ENCODE measurements at regions not wholly inside any gene's neighbourhood (a gene's known extent, or its start where the extent isn't known, plus 50 kb on each side); places are given as distances from the start of the nearest gene placed in this dataset.
"Not testable (repeated sequence)": the region's sequence is repeated elsewhere in the genome, so short reads cannot be mapped to it uniquely, and the experiment has no call there.

DNA sequence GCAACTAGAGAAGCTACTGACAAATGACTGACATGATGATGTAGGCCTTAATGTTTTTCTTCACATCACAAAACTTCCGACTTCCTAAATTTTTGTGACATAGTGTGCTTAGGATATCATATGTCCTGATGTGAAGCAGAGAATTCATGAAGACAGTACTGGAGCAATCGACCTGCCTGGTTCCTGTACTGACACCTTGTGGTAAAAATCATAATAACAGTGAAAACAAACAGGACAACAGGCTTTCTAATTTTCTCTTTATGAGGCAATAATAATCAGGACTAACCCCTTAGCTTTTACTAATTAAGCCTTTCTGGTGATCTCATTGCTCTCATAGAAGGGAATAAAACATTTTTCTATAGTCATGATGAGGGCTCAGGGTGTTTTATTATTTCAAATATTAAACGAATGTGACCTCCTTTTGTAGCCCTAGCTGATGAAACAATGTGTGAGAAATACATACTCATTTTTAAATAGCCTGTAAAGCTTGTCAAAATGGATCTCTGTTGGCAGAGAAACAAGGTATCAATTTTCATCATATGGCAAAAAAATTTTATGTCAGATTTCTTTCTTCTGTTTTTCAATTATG is 158.4 kb downstream of the TENT5D start:
- no peak overlapping the region for H3K4me3 Mint-ChIP-seq
- intact Hi-C loops (cut with micrococcal nuclease), result no loop called here
- Histone ChIP-seq H3K9ac (ENCODE audit: low read length) (no peak overlapping the region), H3K4me3 (ENCODE audit: control extremely low read depth in 1 of 5, extremely low read depth in 1 of 5, insufficient read depth in 1 of 5, low read depth in 2 of 5, low read length in 4 of 5) (no peak overlapping the region), H2AFZ (ENCODE audit: insufficient read depth, low read depth, low read length, poor library complexity, severe bottlenecking) (no peak overlapping the region), H3K9me3 (ENCODE audit: control extremely low read depth in 1 of 3, control insufficient read depth in 2 of 3, insufficient read depth in 1 of 3, low read length in 2 of 3) (no peaks in the 10 kb centered on the region), H4K20me1 (ENCODE audit: control insufficient read depth, insufficient read depth, low read length, poor library complexity, severe bottlenecking) (no peaks in the 10 kb centered on the region), H3K36me3 (replicated peaks in 1 of 2; ENCODE audit: control extremely low read depth in 1 of 2, control insufficient read depth in 1 of 2, extremely low read depth in 1 of 2, insufficient read depth in 2 of 2, low read length in 1 of 2) (no peaks in the 10 kb centered on the region), H3K27ac (ENCODE audit: low read length in 2 of 2) (no peak overlapping the region), H3K4me2 (replicated peaks; ENCODE audit: low read depth, low read length, poor library complexity, severe bottlenecking) (no peak overlapping the region), H3K27me3 (replicated peaks in 1 of 4; ENCODE audit: control extremely low read depth in 1 of 4, control insufficient read depth in 3 of 4, insufficient read depth in 4 of 4, low read length in 3 of 4) (no peaks in the 10 kb centered on the region), H3K4me1 (ENCODE audit: control insufficient read depth in 2 of 2, insufficient read depth in 2 of 2, low read length in 2 of 2) (no peaks in the 10 kb centered on the region), H3K79me2 (ENCODE audit: control insufficient read depth, insufficient read depth, low read length) (no peaks in the 10 kb centered on the region)
- no peaks in the 10 kb centered on the region for H3K27me3 Mint-ChIP-seq
- POLR2A ChIA-PET, result no interaction called here
- CTCF ChIA-PET, result no interaction called here
- no CpG with 5 or more reads among the region's 3 CpGs for WGBS (ENCODE audit: insufficient coverage)
- no peak overlapping the region for H3K27ac Mint-ChIP-seq
- DNase-seq, result peak; percentile 2
- ATAC-seq (ENCODE audit: low read depth), result no peak
- no peaks in the 10 kb centered on the region for H3K4me1 Mint-ChIP-seq
- no peaks in the 10 kb centered on the region for H3K9me3 Mint-ChIP-seq (ENCODE audit: insufficient read depth)
- TF ChIP-seq, protein P1, sequence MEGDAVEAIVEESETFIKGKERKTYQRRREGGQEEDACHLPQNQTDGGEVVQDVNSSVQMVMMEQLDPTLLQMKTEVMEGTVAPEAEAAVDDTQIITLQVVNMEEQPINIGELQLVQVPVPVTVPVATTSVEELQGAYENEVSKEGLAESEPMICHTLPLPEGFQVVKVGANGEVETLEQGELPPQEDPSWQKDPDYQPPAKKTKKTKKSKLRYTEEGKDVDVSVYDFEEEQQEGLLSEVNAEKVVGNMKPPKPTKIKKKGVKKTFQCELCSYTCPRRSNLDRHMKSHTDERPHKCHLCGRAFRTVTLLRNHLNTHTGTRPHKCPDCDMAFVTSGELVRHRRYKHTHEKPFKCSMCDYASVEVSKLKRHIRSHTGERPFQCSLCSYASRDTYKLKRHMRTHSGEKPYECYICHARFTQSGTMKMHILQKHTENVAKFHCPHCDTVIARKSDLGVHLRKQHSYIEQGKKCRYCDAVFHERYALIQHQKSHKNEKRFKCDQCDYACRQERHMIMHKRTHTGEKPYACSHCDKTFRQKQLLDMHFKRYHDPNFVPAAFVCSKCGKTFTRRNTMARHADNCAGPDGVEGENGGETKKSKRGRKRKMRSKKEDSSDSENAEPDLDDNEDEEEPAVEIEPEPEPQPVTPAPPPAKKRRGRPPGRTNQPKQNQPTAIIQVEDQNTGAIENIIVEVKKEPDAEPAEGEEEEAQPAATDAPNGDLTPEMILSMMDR (IDR thresholded peaks at IDR 0.05), result peak; percentile 46
- TF ChIP-seq EZH2 (IDR thresholded peaks at IDR 0.05; ENCODE audit: borderline replicate concordance, insufficient read depth, low read depth, low read length, poor library complexity, severe bottlenecking), result no peak

GRCh38 chrX:80590992-80591391 is 170.7 kb downstream of the TENT5D start:
- H3K36me3 ChIP-seq (replicated peaks in 1 of 2; ENCODE audit: control extremely low read depth in 1 of 2, control insufficient read depth in 1 of 2, extremely low read depth in 1 of 2, insufficient read depth in 2 of 2, low read length in 1 of 2); H3K27me3 Mint-ChIP-seq; H3K4me3 Mint-ChIP-seq; H3K9me3 ChIP-seq (ENCODE audit: control extremely low read depth in 1 of 3, control insufficient read depth in 2 of 3, insufficient read depth in 1 of 3, low read length in 2 of 3); H3K79me2 ChIP-seq (ENCODE audit: control insufficient read depth, insufficient read depth, low read length); H3K4me1 ChIP-seq (ENCODE audit: control insufficient read depth in 2 of 2, insufficient read depth in 2 of 2, low read length in 2 of 2); H3K4me3 ChIP-seq (ENCODE audit: control extremely low read depth in 1 of 5, extremely low read depth in 1 of 5, insufficient read depth in 1 of 5, low read depth in 2 of 5, low read length in 4 of 5); DNase-seq; H3K27me3 ChIP-seq (replicated peaks in 1 of 4; ENCODE audit: control extremely low read depth in 1 of 4, control insufficient read depth in 3 of 4, insufficient read depth in 4 of 4, low read length in 3 of 4); H3K9me3 Mint-ChIP-seq (ENCODE audit: insufficient read depth); H2AFZ ChIP-seq (ENCODE audit: insufficient read depth, low read depth, low read length, poor library complexity, severe bottlenecking); H3K27ac Mint-ChIP-seq; H3K9ac ChIP-seq (ENCODE audit: low read length); H4K20me1 ChIP-seq (ENCODE audit: control insufficient read depth, insufficient read depth, low read length, poor library complexity, severe bottlenecking); ATAC-seq (ENCODE audit: low read depth); POLR2A ChIA-PET; H3K4me1 Mint-ChIP-seq; intact Hi-C loops (cut with micrococcal nuclease); H3K4me2 ChIP-seq (replicated peaks; ENCODE audit: low read depth, low read length, poor library complexity, severe bottlenecking); CTCF ChIA-PET; H3K27ac ChIP-seq (ENCODE audit: low read length in 2 of 2): not testable (repeated sequence)
- WGBS (ENCODE audit: insufficient coverage), result no CpG with 5 or more reads among the region's 30 CpGs

Measured in B cell (primary cell).